ENCODE measurements at regions not wholly inside any gene's neighbourhood (a gene's known extent, or its start where the extent isn't known, plus 50 kb on each side); places are given as distances from the start of the nearest gene placed in this dataset.

DNA sequence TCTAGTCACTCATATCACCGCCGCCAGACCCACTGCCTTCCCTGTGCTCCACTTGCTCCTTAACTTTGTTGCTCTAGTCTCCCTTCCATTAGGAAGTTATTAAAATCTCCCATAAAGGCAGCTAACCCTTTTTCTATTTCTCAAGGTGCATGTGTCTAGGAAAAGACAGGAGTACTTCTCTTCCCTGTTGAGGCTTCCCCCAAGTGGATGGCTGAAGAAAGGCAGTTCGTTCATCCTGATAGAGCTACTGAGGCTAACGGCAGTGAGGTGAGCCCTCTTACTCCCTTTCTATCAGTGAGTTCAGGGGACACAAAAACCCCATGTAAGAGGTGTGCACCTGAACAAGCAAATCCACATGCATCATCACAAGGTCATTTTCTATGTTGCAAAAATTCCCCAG is 397.8 kb downstream of the IGSF11 start:
- peak; percentile 24 for DNase-seq (ENCODE audit: low read depth)

DNA sequence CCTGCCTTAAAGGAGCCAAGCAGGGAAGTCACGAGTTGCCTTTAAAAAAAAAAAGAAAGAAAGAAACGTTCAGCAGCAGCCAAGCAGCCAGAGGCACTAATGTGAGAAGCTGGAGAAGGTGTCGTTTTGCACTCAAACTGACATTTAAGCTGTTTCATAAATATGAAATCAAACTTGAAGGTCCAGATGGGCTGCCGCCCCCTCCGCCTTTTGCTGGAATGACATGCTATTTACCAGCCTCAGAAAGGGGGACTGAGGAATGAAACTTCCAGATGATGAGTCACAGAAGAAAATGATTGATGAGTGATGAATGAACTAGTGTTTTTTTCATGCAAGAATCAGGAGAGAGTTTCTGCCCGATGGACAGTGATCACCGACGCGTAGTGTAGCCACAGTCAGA is 396.8 kb downstream of the IGSF11 start:
- DNase-seq (ENCODE audit: low read depth): peak; percentile 9

DNA sequence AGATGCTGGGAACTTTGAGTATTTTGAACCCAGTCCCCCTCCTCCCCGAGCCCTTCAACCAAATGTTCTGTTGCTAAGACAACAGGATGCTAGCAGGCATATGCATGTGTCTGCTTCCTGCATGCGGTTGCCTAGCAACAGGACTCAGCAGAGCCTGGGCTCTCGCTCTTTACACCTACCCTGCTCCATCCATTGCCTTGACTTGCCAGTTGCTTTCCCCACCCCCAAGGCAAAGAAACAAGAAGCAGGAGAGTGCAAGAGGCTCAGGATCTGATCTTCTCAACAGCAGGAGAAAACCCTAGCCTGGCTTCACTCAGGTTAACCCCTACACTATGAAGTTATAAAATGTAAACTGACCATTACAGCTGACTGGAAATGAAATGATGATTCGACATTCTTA is 393.0 kb downstream of the IGSF11 start:
- peak; percentile 48 for DNase-seq (ENCODE audit: low read depth)

GRCh38 chr3:118671192-118671591 is 363.5 kb downstream of the IGSF11 start:
- no peak for DNase-seq (ENCODE audit: low read depth)

GRCh38 chr3:118675305-118675704 is 359.3 kb downstream of the IGSF11 start:
- no peak for DNase-seq (ENCODE audit: low read depth)

GRCh38 chr3:118678663-118679062 is 356.0 kb downstream of the IGSF11 start:
- peak; percentile 46 for DNase-seq (ENCODE audit: low read depth)

DNA sequence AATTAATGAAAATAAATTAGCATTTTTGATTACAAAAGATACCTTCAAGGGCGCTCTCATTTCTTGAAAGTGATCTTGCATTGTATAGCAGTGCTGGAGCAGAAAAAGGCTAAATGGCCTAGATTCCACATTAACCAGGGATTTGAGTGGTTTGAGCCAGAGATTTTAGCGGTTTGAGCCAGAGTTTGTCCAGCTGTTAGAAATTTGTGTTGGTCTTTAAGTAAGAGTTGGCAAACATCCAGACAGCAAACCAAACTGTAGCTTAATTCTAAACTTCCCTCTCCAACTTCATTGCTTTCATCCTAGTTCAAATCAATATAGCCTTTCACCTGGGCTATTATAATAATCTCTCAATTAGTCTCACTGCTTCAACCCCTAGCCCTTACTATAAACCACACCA is 351.7 kb downstream of the IGSF11 start:
- no peak for DNase-seq (ENCODE audit: low read depth)

- no peak for DNase-seq (ENCODE audit: low read depth)
These were observed 351.0 kb downstream of the IGSF11 start for GRCh38 chr3:118683636-118684035.

- DNase-seq (ENCODE audit: low read depth): peak; percentile 69
These were observed 346.2 kb downstream of the IGSF11 start for GRCh38 chr3:118688396-118688884.

DNA sequence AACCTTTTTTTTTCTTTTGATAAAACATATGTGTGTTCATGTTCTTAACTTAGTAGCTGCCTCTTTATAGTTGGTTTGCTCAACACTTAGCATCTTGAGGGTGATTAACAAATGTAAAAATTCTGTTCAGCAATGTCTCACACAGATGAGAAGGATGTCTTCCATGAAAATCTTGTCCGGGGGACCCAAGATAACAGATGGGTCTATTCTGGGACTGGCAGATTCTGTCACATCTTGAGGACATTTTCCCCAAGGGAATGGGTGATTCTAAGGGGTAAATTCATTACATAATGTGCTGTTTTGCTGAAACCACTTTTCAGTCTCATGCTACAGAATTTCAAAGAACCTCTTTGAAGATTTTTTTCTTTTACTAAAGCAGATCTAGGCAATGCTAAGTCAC is 342.2 kb downstream of the IGSF11 start:
- DNase-seq (ENCODE audit: low read depth): no peak

GRCh38 chr3:118705487-118706219 is 329.0 kb downstream of the IGSF11 start:
- DNase-seq (ENCODE audit: low read depth): peak; percentile 25

GRCh38 chr3:118707991-118708390 is 326.7 kb downstream of the IGSF11 start:
- DNase-seq (ENCODE audit: low read depth): no peak

DNA sequence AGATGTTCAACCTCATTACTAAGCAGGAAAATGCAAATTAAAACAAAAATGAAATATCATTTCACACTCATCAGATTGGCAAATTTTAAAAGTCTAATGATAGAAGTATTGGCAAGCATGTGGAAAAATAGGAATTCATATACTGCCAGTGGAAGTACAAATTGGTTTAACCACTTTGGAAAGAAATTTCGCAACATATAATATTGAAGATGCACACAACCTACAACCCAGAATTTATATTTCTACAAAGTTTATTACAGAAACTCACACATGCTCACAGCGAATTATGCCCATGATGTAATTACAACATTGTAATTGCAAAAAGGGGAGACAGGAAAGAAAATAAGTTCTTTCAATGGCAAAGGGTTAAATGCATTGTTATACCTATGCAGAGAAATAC is 324.1 kb downstream of the IGSF11 start:
- DNase-seq (ENCODE audit: low read depth): no peak

DNA sequence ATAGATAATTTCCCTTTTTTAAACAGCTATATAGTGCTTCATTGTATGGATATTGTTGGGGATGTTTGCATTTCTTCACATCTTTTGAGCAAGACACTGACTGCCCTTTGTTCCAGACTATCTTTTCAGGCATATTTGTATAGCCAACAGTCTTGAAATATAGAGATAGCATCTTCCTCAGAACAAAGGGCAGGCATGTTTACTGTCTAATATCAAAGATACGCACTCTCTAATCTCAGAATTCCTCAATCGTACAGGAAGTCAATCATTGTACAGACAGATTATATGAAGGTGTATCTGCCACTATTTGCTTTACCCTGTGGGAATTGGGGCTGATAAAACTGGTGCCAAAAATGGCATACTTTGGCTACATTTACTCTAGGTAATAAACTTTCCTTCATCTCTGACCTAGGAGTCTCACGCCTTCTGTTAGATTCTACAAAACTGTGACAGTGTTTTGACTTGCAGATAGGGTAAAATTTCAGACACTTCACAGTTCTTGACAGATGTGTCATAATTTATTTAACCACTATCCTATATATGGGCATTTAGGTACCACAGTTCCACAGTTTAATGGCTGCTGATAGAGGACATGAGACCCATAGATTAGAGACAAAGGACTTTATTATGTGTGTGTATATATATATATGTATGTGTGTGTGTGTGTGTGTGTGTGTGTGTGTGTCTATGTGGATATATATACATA is 321.0 kb downstream of the IGSF11 start:
- DNase-seq (ENCODE audit: low read depth): no peak

DNA sequence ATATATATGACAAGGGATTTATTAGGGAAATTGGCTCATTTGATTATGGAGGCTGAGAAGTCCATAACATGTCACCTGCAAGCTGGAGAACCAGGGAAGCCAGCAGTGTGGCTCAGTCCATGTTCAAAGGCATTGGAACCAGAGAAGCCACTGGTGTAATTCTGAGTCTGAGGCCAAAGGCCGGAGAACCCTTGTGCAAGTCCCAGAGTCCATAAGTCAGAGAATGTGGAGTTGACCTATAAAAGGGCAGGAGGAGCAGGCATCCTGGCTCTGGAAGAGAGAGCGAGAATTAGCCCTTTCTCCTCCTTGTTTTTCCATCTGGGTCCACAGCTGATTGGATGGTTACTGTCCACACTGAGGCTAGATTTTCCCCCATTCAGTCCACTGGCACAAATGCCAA is 319.8 kb downstream of the IGSF11 start:
- DNase-seq (ENCODE audit: low read depth): no peak

DNA sequence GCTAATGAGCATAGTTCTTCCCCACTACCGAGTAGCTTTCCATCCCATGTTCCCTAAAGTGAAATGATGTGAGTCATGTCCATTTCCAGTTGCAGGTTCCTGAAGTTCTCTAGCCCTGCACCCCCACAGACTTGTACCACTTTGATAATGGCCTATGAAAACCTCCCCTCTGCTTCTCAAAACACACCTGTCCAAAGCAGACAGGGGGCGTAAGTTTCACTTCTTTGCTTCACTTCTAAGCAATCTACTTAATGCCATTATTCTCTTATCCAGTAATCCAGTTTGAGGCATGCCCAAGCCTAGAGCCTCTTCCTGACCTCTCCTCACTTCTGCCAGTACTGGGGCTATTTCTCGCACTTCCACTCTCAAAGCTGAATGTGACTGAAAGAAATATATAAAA is 305.1 kb downstream of the IGSF11 start:
- peak; percentile 14 for DNase-seq (ENCODE audit: low read depth)

DNA sequence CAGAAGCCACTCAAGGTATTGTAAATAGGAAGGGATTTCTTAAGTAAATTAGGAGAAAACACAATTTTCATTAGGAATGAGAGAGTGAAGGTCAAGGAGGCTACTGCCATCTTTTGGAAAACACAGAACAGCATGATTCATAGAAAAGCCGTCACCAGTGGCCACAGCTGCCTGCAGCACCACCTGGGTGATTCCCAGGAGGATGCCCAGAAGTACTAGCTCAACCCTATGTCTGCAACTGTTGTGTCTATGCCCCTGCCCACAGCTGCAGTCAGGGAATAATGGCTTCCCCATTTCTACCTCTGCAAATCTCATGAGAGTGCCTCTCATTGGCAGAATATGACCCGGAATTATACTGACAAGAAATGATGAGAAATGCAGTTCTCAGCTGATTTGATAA is 300.0 kb downstream of the IGSF11 start:
- no peak for DNase-seq (ENCODE audit: low read depth)

GRCh38 chr3:118736107-118736506 is 298.5 kb downstream of the IGSF11 start:
- DNase-seq (ENCODE audit: low read depth): no peak

DNA sequence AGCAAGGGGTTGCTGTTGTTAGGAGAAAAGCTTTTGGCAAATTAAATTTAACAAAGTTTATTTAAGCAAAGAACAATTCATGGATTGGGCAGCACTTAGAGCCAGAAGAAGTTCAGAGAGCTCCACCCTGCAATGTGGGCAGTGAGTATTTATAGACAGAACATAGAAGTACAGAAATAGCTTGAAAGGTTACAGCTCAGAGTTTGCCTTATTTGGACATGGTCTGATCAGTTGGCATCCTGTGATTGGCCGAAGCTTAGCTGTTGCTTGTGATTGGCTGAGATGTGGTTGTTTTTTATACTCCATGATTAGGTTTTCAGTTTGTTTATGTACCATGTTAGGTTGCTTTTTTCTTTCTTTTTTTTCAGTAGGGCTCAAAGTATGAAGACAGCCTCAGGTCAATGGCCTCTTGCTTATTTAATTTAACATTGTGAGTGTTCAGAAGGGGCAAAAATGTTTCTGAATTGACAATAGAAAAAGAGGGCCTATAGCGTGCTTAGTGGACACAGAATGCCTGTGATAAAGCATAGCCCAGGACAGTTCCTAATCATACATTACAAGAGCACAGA is 293.8 kb downstream of the IGSF11 start:
- no peak for DNase-seq (ENCODE audit: low read depth)

- DNase-seq (ENCODE audit: low read depth): no peak
These were observed 291.9 kb downstream of the IGSF11 start for GRCh38 chr3:118742760-118743159.

GRCh38 chr3:118744186-118744585 is 290.5 kb downstream of the IGSF11 start:
- no peak for DNase-seq (ENCODE audit: low read depth)

DNA sequence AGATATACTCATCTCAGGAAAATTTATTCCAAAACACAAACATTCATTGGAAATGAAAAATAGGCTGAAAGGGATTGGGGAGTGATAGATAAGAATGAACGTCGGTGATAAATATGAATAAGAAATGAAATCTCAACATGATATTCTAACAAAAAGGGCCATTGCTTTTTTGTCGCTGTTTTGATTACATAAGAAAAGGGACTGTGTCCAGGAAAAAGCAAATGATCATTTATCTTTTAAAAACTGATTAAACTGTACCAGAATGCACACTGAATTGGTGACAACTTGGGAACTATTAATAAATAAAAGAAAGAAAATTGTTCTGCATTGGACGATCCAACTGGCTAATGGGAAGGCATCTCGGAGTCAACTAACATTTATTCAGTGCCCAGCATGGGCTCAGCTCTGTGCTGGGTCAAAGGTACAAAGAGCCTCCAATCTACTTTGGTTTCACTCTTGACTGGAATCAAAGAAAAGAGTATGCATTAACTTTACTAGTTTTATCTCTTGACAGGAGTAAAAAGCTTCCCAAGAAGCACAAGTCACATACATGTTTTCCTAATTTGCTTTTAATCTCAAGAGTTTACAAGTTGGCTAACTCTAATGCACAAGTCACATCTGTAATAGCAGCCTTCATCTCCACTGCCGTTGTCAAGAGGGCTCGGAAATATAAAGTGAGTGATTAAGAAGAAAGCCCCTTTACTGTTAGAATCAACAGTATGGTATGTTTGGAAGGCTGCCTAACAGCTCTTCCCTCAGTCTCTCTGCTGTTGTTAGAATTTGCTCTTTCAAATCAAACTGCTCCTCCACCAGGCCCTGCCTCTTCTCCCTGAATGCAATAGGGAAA is 280.0 kb downstream of the IGSF11 start:
- DNase-seq (ENCODE audit: low read depth): peak; percentile 40

Measured in M059J (cell line).